D341Med (cell line): ENCODE measurements at regions not wholly inside any gene's neighbourhood (a gene's known extent, or its start where the extent isn't known, plus 50 kb on each side); places are given as distances from the start of the nearest gene placed in this dataset.
A peak's percentile ranks its signal among the peaks of the same experiment; 100 is the strongest.

Source experiments
- DNase-seq: peaks from one replicate; pipeline ENCODE4 v3.0.0; 2012; ENCODE audit warnings: low spot score

- DNase-seq: peak; percentile 52
Measured at GRCh38 chr18:65409261-65409660, 341.6 kb upstream of the CDH7 start.

GRCh38 chr18:65403534-65403933, 347.3 kb upstream of the CDH7 start:
- no peak for DNase-seq

GRCh38 chr18:65399091-65399490, 351.7 kb upstream of the CDH7 start:
- DNase-seq: no peak

- DNase-seq: no peak
Measured at GRCh38 chr18:65398347-65399075, 352.3 kb upstream of the CDH7 start.

- no peak for DNase-seq
Measured at GRCh38 chr18:65380986-65381385, 369.8 kb upstream of the CDH7 start.

GRCh38 chr18:65380571-65380970, 370.2 kb upstream of the CDH7 start:
- no peak for DNase-seq

GRCh38 chr18:65372904-65373303, 377.9 kb upstream of the CDH7 start:
- DNase-seq: no peak

GRCh38 chr18:65365245-65365980, 385.4 kb upstream of the CDH7 start:
- no peak for DNase-seq

GRCh38 chr18:65363911-65364632, 386.7 kb upstream of the CDH7 start:
- no peak for DNase-seq

- DNase-seq: no peak
Measured at GRCh38 chr18:65363011-65363410, 387.8 kb upstream of the CDH7 start.

GRCh38 chr18:65359479-65359878, 391.3 kb upstream of the CDH7 start:
- no peak for DNase-seq

- DNase-seq: no peak
Measured at GRCh38 chr18:65358306-65358705, 392.5 kb upstream of the CDH7 start.

GRCh38 chr18:65352186-65352585, 398.6 kb upstream of the CDH7 start:
- DNase-seq: no peak

GRCh38 chr18:65349635-65350034, 401.2 kb upstream of the CDH7 start:
- DNase-seq: no peak

GRCh38 chr18:65347446-65347845, 403.4 kb upstream of the CDH7 start:
- DNase-seq: no peak

GRCh38 chr18:65346086-65346485, 404.7 kb upstream of the CDH7 start:
- no peak for DNase-seq

GRCh38 chr18:65343571-65343970, 407.2 kb upstream of the CDH7 start:
- DNase-seq: no peak

- no peak for DNase-seq
Measured at GRCh38 chr18:65336411-65336810, 414.4 kb upstream of the CDH7 start.

- no peak for DNase-seq
Measured at GRCh38 chr18:65329010-65329409, 421.8 kb upstream of the CDH7 start.

GRCh38 chr18:65326805-65327204, 424.0 kb upstream of the CDH7 start:
- no peak for DNase-seq

GRCh38 chr18:65322895-65323294, 427.9 kb upstream of the CDH7 start:
- DNase-seq: no peak

- no peak for DNase-seq
Measured at GRCh38 chr18:65298422-65298821, 452.4 kb upstream of the CDH7 start.

GRCh38 chr18:65288908-65289307, 461.9 kb upstream of the CDH7 start:
- DNase-seq: no peak
